ENCODE measurements at regions not wholly inside any gene's neighbourhood (a gene's known extent, or its start where the extent isn't known, plus 50 kb on each side); places are given as distances from the start of the nearest gene placed in this dataset.

GRCh38 chr5:89044674-89045200 lies 161.8 kb upstream of the MEF2C start:
- no peak overlapping the region for H3K56ac ChIP-seq (ENCODE audit: extremely low read depth, insufficient read depth, low read length)
- H4K8ac ChIP-seq (ENCODE audit: low read depth in 2 of 2, low read length in 2 of 2), result no peak overlapping the region
- no peak overlapping the region for H2AK9ac ChIP-seq (replicated peaks; ENCODE audit: low read depth, low read length, poor library complexity)
- dilution Hi-C loops (cut with HindIII; ENCODE audit: low sequenced_read_pairs, unreplicated experiment), result no loop called here
- no peak overlapping the region for H4K91ac ChIP-seq (ENCODE audit: insufficient read depth, low read depth, low read length)
- H3K36me3 ChIP-seq (ENCODE audit: control insufficient read depth, insufficient read depth, low read length), result no peaks in the 10 kb centered on the region
- ChIA-PET CTCF (interaction anchor here (1.0 kb wide), 1 partner anchor 23 kb away, joined by 3 read pairs; no protein-coding TSS in a partner anchor), POLR2A (ENCODE audit: unreplicated experiment) (no interaction called here)
- WGBS, 2 experiments (ENCODE audit: extremely low coverage in 2 of 2, insufficient read length in 1 of 2), result no CpG with 5 or more reads among the region's 5 CpGs
- in situ Hi-C loops (cut with MboI; ENCODE audit: low sequenced_read_pairs), result no loop called here
- ATAC-seq (ENCODE audit: low read depth) (no peak), DNase-seq (no peak)
- H3K27me3 ChIP-seq (ENCODE audit: control insufficient read depth, insufficient read depth, low read length), result no peaks in the 10 kb centered on the region
- no TSS peak for BruUV-seq (replicated peaks)
- H3K4me1 ChIP-seq (ENCODE audit: control insufficient read depth, insufficient read depth, low read length), result no peaks in the 10 kb centered on the region
- H3K9ac ChIP-seq (ENCODE audit: low read depth, low read length), result no peak overlapping the region
- H2AK5ac ChIP-seq (ENCODE audit: low read depth, low read length), result no peak overlapping the region
- no peak overlapping the region for H2BK5ac ChIP-seq (ENCODE audit: low read depth, low read length, poor library complexity, severe bottlenecking)
- no peaks in the 10 kb centered on the region for H3K9me3 ChIP-seq (ENCODE audit: control insufficient read depth, insufficient read depth, low read length)
- no peak overlapping the region for H3K23ac ChIP-seq (ENCODE audit: low read depth, low read length)
- H3K4me3 ChIP-seq (ENCODE audit: insufficient read depth, low read depth, low read length), result no peak overlapping the region
- H2AFZ ChIP-seq (replicated peaks; ENCODE audit: low read length, poor library complexity), result no peak overlapping the region
- H2BK20ac ChIP-seq (ENCODE audit: low read depth, low read length), result no peak overlapping the region
- TF ChIP-seq MXI1 (IDR thresholded peaks at IDR 0.05; ENCODE audit: borderline replicate concordance, low read depth, low read length) (no peak), POLR2A (IDR thresholded peaks at IDR 0.05; ENCODE audit: low read depth, low read length) (no peak)
- intact Hi-C loops (cut with micrococcal nuclease), result no loop called here
- H4K20me1 ChIP-seq (ENCODE audit: insufficient read depth, low read length), result no peaks in the 10 kb centered on the region
- no peak overlapping the region for H3K27ac ChIP-seq (ENCODE audit: insufficient read depth, low read length)
- H3K9me1 ChIP-seq (ENCODE audit: insufficient read depth, low read length), result no peaks in the 10 kb centered on the region
- H3K14ac ChIP-seq (replicated peaks; ENCODE audit: low read depth, low read length), result no peak overlapping the region
- H3K4ac ChIP-seq (ENCODE audit: low read depth, low read length), result no peak overlapping the region
- no peak overlapping the region for H3K4me2 ChIP-seq (ENCODE audit: low read depth, low read length)
- no peak overlapping the region for H3K18ac ChIP-seq (ENCODE audit: low read depth, low read length)
- H3K79me1 ChIP-seq (ENCODE audit: low read depth in 1 of 2, low read length in 2 of 2), result no peaks in the 10 kb centered on the region
- no peak overlapping the region for H4K5ac ChIP-seq (ENCODE audit: low read depth, low read length)
- H2BK15ac ChIP-seq (ENCODE audit: low read depth, low read length), result no peak overlapping the region
- no peak overlapping the region for H2BK120ac ChIP-seq (ENCODE audit: low read depth, low read length)
